ENCODE measurements at regions not wholly inside any gene's neighbourhood (a gene's known extent, or its start where the extent isn't known, plus 50 kb on each side); places are given as distances from the start of the nearest gene placed in this dataset.

- TF ChIP-seq CTCF (IDR thresholded peaks at IDR 0.05; ENCODE audit: low read depth, low read length) (no peak), EZH2phosphoT487 (IDR thresholded peaks at IDR 0.05; ENCODE audit: low read depth) (no peak)
- Histone ChIP-seq H3K9ac (ENCODE audit: low read length) (no peak overlapping the region), H3K4me3 (ENCODE audit: low read length) (no peak overlapping the region), H2AFZ (ENCODE audit: low read depth, low read length) (no peak overlapping the region), H3K9me3 (ENCODE audit: insufficient read depth, low read length) (no peaks in the 10 kb centered on the region), H3K36me3 (replicated peaks; ENCODE audit: low read depth, low read length) (no peaks in the 10 kb centered on the region), H3K4me1 (ENCODE audit: low read length) (peaks cover 4% of the 10 kb centered on the region; the same call in 1 of the 2 replicates), H3K79me2 (ENCODE audit: low read length) (no peaks in the 10 kb centered on the region), H3K27me3 (ENCODE audit: low read depth, low read length) (peaks cover 23% of the 10 kb centered on the region; the same call in 1 of the 2 replicates), H3K27ac (ENCODE audit: low read length) (no peak overlapping the region), H3K4me2 (ENCODE audit: low read length) (no peak overlapping the region), H4K20me1 (ENCODE audit: insufficient read depth, low read length) (no peaks in the 10 kb centered on the region)
Measured at GRCh38 chr16:10232757-10233156, 50.5 kb upstream of the GRIN2A start.

GRCh38 chr16:10239640-10240039 is 57.4 kb upstream of the GRIN2A start:
- Histone ChIP-seq H3K36me3 (replicated peaks; ENCODE audit: low read depth, low read length) (no peaks in the 10 kb centered on the region), H4K20me1 (ENCODE audit: insufficient read depth, low read length) (no peaks in the 10 kb centered on the region), H3K9ac (ENCODE audit: low read length) (no peak overlapping the region), H3K79me2 (ENCODE audit: low read length) (no peaks in the 10 kb centered on the region), H3K27me3 (ENCODE audit: low read depth, low read length) (peaks cover 9% of the 10 kb centered on the region), H3K27ac (ENCODE audit: low read length) (no peak overlapping the region), H3K9me3 (ENCODE audit: insufficient read depth, low read length) (no peaks in the 10 kb centered on the region), H3K4me1 (ENCODE audit: low read length) (peaks cover 13% of the 10 kb centered on the region), H3K4me2 (ENCODE audit: low read length) (no peak overlapping the region), H2AFZ (ENCODE audit: low read depth, low read length) (no peak overlapping the region), H3K4me3 (ENCODE audit: low read length) (no peak overlapping the region)
- TF ChIP-seq EZH2phosphoT487 (IDR thresholded peaks at IDR 0.05; ENCODE audit: low read depth) (no peak), CTCF (IDR thresholded peaks at IDR 0.05; ENCODE audit: low read depth, low read length) (no peak)

GRCh38 chr16:10240854-10241613 is 58.8 kb upstream of the GRIN2A start:
- TF ChIP-seq EZH2phosphoT487 (IDR thresholded peaks at IDR 0.05; ENCODE audit: low read depth): no peak
- Histone ChIP-seq H3K36me3 (replicated peaks; ENCODE audit: low read depth, low read length) (no peaks in the 10 kb centered on the region), H3K4me3 (ENCODE audit: low read length) (no peak overlapping the region), H3K4me2 (ENCODE audit: low read length) (no peak overlapping the region), H4K20me1 (ENCODE audit: insufficient read depth, low read length) (no peaks in the 10 kb centered on the region), H3K27ac (ENCODE audit: low read length) (no peak overlapping the region), H2AFZ (ENCODE audit: low read depth, low read length) (no peak overlapping the region), H3K27me3 (ENCODE audit: low read depth, low read length) (no peaks in the 10 kb centered on the region; the same call in 1 of the 2 replicates), H3K9ac (ENCODE audit: low read length) (no peak overlapping the region), H3K79me2 (ENCODE audit: low read length) (no peaks in the 10 kb centered on the region), H3K9me3 (ENCODE audit: insufficient read depth, low read length) (no peaks in the 10 kb centered on the region), H3K4me1 (ENCODE audit: low read length) (peaks cover 13% of the 10 kb centered on the region)

- Histone ChIP-seq H3K9ac (ENCODE audit: low read length) (no peak overlapping the region), H3K4me3 (ENCODE audit: low read length) (no peak overlapping the region), H3K27ac (ENCODE audit: low read length) (no peak overlapping the region), H4K20me1 (ENCODE audit: insufficient read depth, low read length) (no peaks in the 10 kb centered on the region), H3K79me2 (ENCODE audit: low read length) (no peaks in the 10 kb centered on the region), H3K4me2 (ENCODE audit: low read length) (no peak overlapping the region), H3K36me3 (replicated peaks; ENCODE audit: low read depth, low read length) (no peaks in the 10 kb centered on the region), H3K4me1 (ENCODE audit: low read length) (peaks cover 13% of the 10 kb centered on the region), H3K27me3 (ENCODE audit: low read depth, low read length) (no peaks in the 10 kb centered on the region; the same call in 1 of the 2 replicates), H3K9me3 (ENCODE audit: insufficient read depth, low read length) (no peaks in the 10 kb centered on the region), H2AFZ (ENCODE audit: low read depth, low read length) (no peak overlapping the region)
- no peak for TF ChIP-seq CTCF (IDR thresholded peaks at IDR 0.05; ENCODE audit: low read depth, low read length)
- TF ChIP-seq EZH2phosphoT487 (IDR thresholded peaks at IDR 0.05; ENCODE audit: low read depth): no peak
Measured at GRCh38 chr16:10242097-10242496, 59.9 kb upstream of the GRIN2A start.
